ENCODE measurements at regions not wholly inside any gene's neighbourhood (a gene's known extent, or its start where the extent isn't known, plus 50 kb on each side); places are given as distances from the start of the nearest gene placed in this dataset.
A peak's percentile ranks its signal among the peaks of the same experiment; 100 is the strongest.

DNA sequence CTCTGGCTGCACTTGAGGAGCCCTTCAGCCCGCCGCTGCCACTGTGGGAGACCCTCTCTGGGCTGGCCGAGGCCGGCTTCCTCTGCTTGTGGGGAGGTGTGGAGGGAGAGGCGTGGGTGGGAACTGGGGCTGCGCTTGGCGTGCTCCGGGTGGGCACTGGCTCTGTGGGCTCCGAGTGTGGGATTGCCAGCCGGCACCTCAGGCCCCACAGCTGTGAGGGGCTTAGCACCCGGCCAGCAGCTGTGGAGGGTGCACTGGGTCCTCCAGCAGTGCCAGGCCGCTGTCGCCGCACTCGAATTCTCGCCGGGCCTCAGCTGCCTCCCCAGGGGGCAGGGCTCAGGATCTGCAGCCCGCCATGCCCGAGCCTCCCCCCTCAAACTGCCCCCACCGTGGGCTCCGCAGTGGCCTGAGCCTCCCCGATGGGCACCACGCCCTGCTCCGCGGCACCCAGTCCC lies 808.0 kb upstream of the SOX11 start:
- no peak overlapping the region for H3K4me3 ChIP-seq (ENCODE audit: low read length)

DNA sequence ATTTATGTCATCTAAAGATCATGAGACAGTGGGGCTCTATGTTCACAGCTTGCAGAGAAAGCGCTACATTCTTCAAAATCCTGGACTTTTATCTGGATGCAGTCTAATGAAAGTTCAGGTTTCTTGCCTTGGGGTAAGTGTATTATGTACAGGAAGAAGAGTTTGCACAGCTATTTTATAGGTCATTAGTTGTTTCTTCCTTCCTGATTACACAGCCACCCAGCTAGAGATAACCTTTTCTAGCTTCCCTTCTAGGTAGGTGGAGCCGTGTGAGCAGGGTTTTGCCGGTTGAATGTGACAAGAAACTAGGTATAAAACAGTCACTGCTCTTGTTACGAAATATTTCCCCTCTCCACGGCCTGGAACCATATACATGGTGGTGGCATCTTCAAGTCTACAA lies 800.8 kb upstream of the SOX11 start:
- Histone ChIP-seq H3K4me1 (ENCODE audit: insufficient read depth, low read length) (no peaks in the 10 kb centered on the region), H3K27ac (ENCODE audit: low read depth in 1 of 2, low read length in 2 of 2) (no peak overlapping the region), H3K27me3 (ENCODE audit: control insufficient read depth in 1 of 2, insufficient read depth in 2 of 2, low read length in 2 of 2) (no peaks in the 10 kb centered on the region), H3K36me3 (ENCODE audit: insufficient read depth, low read length) (no peaks in the 10 kb centered on the region), H3K9me3 (ENCODE audit: control insufficient read depth in 1 of 2, insufficient read depth in 1 of 2, low read length in 2 of 2) (peaks cover 0 to 13% of the 10 kb centered on the region in 2 experiments), H3K4me3 (ENCODE audit: low read length) (no peak overlapping the region)
- ATAC-seq (ENCODE audit: poor library complexity) (no peak), DNase-seq (no peak)
- peaks cover 1% of the 10 kb centered on the region for H3K9me3 Mint-ChIP-seq
- TF ChIP-seq, protein P1, sequence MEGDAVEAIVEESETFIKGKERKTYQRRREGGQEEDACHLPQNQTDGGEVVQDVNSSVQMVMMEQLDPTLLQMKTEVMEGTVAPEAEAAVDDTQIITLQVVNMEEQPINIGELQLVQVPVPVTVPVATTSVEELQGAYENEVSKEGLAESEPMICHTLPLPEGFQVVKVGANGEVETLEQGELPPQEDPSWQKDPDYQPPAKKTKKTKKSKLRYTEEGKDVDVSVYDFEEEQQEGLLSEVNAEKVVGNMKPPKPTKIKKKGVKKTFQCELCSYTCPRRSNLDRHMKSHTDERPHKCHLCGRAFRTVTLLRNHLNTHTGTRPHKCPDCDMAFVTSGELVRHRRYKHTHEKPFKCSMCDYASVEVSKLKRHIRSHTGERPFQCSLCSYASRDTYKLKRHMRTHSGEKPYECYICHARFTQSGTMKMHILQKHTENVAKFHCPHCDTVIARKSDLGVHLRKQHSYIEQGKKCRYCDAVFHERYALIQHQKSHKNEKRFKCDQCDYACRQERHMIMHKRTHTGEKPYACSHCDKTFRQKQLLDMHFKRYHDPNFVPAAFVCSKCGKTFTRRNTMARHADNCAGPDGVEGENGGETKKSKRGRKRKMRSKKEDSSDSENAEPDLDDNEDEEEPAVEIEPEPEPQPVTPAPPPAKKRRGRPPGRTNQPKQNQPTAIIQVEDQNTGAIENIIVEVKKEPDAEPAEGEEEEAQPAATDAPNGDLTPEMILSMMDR (IDR thresholded peaks at IDR 0.05): no peak
- no peaks in the 10 kb centered on the region for H3K4me1 Mint-ChIP-seq (ENCODE audit: low read depth)
- CTCF ChIA-PET: no interaction called here
- H3K36me3 Mint-ChIP-seq (ENCODE audit: low read depth): no peaks in the 10 kb centered on the region
- no peaks in the 10 kb centered on the region for H3K27me3 Mint-ChIP-seq
- no peak overlapping the region for H3K27ac Mint-ChIP-seq
- no peak overlapping the region for H3K4me3 Mint-ChIP-seq
- POLR2A ChIA-PET: no interaction called here
- intact Hi-C loops (cut with DNase I, micrococcal nuclease): no loop called here

More for the DNA sequence above, 808.0 kb upstream of the SOX11 start:
- H3K4me3 Mint-ChIP-seq: no peak overlapping the region
- DNase-seq (peak in 1 of 14 experiments; percentile 9), ATAC-seq (ENCODE audit: poor library complexity) (no peak)
- POLR2A ChIA-PET: no interaction called here
- H3K9me3 ChIP-seq (ENCODE audit: control insufficient read depth in 1 of 2, insufficient read depth in 1 of 2, low read length in 2 of 2): peaks cover 0 to 16% of the 10 kb centered on the region in 2 experiments
- H3K27ac Mint-ChIP-seq: no peak overlapping the region
- intact Hi-C loops (cut with DNase I, micrococcal nuclease): no loop called here
- TF ChIP-seq, protein P1 (IDR thresholded peaks at IDR 0.05): no peak
- no peaks in the 10 kb centered on the region for H3K4me1 Mint-ChIP-seq (ENCODE audit: low read depth)
- no peaks in the 10 kb centered on the region for H3K27me3 ChIP-seq (ENCODE audit: control insufficient read depth in 1 of 2, insufficient read depth in 2 of 2, low read length in 2 of 2)
- no peaks in the 10 kb centered on the region for H3K4me1 ChIP-seq (ENCODE audit: insufficient read depth, low read length)
- no peaks in the 10 kb centered on the region for H3K27me3 Mint-ChIP-seq
- no peaks in the 10 kb centered on the region for H3K36me3 Mint-ChIP-seq (ENCODE audit: low read depth)
- CTCF ChIA-PET: no interaction called here
- no peaks in the 10 kb centered on the region for H3K36me3 ChIP-seq (ENCODE audit: insufficient read depth, low read length)
- H3K9me3 Mint-ChIP-seq: peaks cover 4% of the 10 kb centered on the region
- H3K27ac ChIP-seq (ENCODE audit: low read depth in 1 of 2, low read length in 2 of 2): no peak overlapping the region

DNA sequence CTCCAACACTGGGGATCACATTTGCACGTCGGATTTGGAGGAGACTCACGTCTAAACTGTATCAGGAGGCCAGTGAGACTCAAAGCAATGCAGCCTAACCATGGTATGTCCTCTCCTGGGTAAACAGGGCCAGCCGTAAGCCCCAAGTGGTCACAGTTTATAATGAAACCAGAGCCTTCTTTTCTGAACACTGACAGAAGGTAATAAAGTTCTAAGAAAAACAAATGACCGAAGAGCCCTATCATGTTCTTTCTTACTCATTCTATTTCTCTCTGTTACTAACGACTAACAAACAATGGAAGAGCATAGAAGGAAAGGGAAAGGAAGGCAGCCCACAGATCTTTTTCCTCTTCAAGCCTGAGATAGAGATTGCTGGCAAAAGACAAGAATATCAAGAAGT lies 796.8 kb upstream of the SOX11 start:
- Mint-ChIP-seq H3K9me3 (peaks cover 10% of the 10 kb centered on the region), H3K36me3 (ENCODE audit: low read depth) (no peaks in the 10 kb centered on the region), H3K4me1 (ENCODE audit: low read depth) (no peaks in the 10 kb centered on the region), H3K27ac (no peak overlapping the region), H3K4me3 (no peak overlapping the region), H3K27me3 (no peaks in the 10 kb centered on the region)
- no peak for DNase-seq
- no peaks in the 10 kb centered on the region for H3K36me3 ChIP-seq (ENCODE audit: insufficient read depth, low read length)
- ChIA-PET CTCF (no interaction called here), POLR2A (no interaction called here)
- H3K4me3 ChIP-seq (ENCODE audit: low read length): no peak overlapping the region
- peaks cover 0 to 20% of the 10 kb centered on the region in 2 experiments for H3K9me3 ChIP-seq (ENCODE audit: control insufficient read depth in 1 of 2, insufficient read depth in 1 of 2, low read length in 2 of 2)
- H3K4me1 ChIP-seq (ENCODE audit: insufficient read depth, low read length): no peaks in the 10 kb centered on the region
- TF ChIP-seq, protein P1 (IDR thresholded peaks at IDR 0.05): no peak
- intact Hi-C loops (cut with DNase I, micrococcal nuclease): no loop called here
- H3K27me3 ChIP-seq (ENCODE audit: control insufficient read depth in 1 of 2, insufficient read depth in 2 of 2, low read length in 2 of 2): no peaks in the 10 kb centered on the region
- H3K27ac ChIP-seq (ENCODE audit: low read depth in 1 of 2, low read length in 2 of 2): no peak overlapping the region
- no peak for ATAC-seq (ENCODE audit: poor library complexity)

Data from CD4-positive, alpha-beta T cell (primary cell).